HG03457 (cell line): ENCODE measurements at regions not wholly inside any gene's neighbourhood (a gene's known extent, or its start where the extent isn't known, plus 50 kb on each side); places are given as distances from the start of the nearest gene placed in this dataset.

Experiments
- ATAC-seq: cut with Tn5 transposase; IDR thresholded peaks from one replicate; pipeline ENCODE4 v1.9.1; 2021; ENCODE audit warnings: moderate number of reproducible peaks; ENCODE audit not compliant: unreplicated experiment

GRCh38 chr13:63983366-63983765 lies 2567.7 kb upstream of the PCDH20 start:
- no peak for ATAC-seq

GRCh38 chr13:63979951-63980350 lies 2564.3 kb upstream of the PCDH20 start:
- no peak for ATAC-seq

- ATAC-seq, result no peak
Observed at GRCh38 chr13:63972328-63972727, 2556.7 kb upstream of the PCDH20 start.

GRCh38 chr13:63954683-63955082 lies 2539.0 kb upstream of the PCDH20 start:
- ATAC-seq, result no peak

- no peak for ATAC-seq
Observed at GRCh38 chr13:63948045-63948444, 2532.4 kb upstream of the PCDH20 start.

GRCh38 chr13:63944911-63945310 lies 2529.3 kb upstream of the PCDH20 start:
- ATAC-seq, result no peak

- ATAC-seq, result no peak
Observed at GRCh38 chr13:63942372-63942771, 2526.7 kb upstream of the PCDH20 start.

GRCh38 chr13:63938851-63939250 lies 2523.2 kb upstream of the PCDH20 start:
- no peak for ATAC-seq

- ATAC-seq, result no peak
Observed at GRCh38 chr13:63910511-63910910, 2494.9 kb upstream of the PCDH20 start.

GRCh38 chr13:63909726-63910375 lies 2494.2 kb upstream of the PCDH20 start:
- no peak for ATAC-seq

- ATAC-seq, result no peak
Observed at GRCh38 chr13:63902141-63902540, 2486.5 kb upstream of the PCDH20 start.

- no peak for ATAC-seq
Observed at GRCh38 chr13:63901630-63902029, 2486.0 kb upstream of the PCDH20 start.

- no peak for ATAC-seq
Observed at GRCh38 chr13:63900406-63900805, 2484.8 kb upstream of the PCDH20 start.

GRCh38 chr13:63896321-63896720 lies 2480.7 kb upstream of the PCDH20 start:
- ATAC-seq, result no peak

GRCh38 chr13:63882052-63882451 lies 2466.4 kb upstream of the PCDH20 start:
- no peak for ATAC-seq

- no peak for ATAC-seq
Observed at GRCh38 chr13:63880705-63881104, 2465.1 kb upstream of the PCDH20 start.

GRCh38 chr13:63873936-63874335 lies 2458.3 kb upstream of the PCDH20 start:
- ATAC-seq, result no peak

- ATAC-seq, result no peak
Observed at GRCh38 chr13:63864171-63864902, 2448.7 kb upstream of the PCDH20 start.

GRCh38 chr13:63855457-63856118 lies 2439.9 kb upstream of the PCDH20 start:
- ATAC-seq, result no peak

GRCh38 chr13:63853816-63854215 lies 2438.2 kb upstream of the PCDH20 start:
- no peak for ATAC-seq

GRCh38 chr13:63851526-63851925 lies 2435.9 kb upstream of the PCDH20 start:
- no peak for ATAC-seq
